ENCODE measurements at regions not wholly inside any gene's neighbourhood (a gene's known extent, or its start where the extent isn't known, plus 50 kb on each side); places are given as distances from the start of the nearest gene placed in this dataset.

DNA sequence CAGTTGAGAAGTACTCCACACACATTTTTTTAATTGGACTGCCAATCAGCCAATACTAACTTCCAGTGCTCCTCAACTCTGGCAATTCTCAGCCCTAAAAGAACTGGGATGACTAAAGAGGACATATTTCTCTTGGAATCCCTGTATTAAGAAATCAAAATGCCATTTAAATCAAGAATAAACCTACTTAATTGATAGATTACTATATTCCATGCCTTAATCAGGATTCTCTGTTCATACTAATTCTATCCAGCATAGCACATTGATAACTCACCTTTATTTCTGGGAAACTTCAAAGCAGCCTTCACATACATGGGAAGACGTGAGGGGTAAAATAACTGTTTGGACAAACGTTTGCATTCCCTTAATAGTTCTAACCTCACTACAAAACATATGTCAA is 93.0 kb upstream of the DKK2 start:
- no peak overlapping the region for H3K4me3 ChIP-seq (ENCODE audit: low read length)
- H4K20me1 ChIP-seq (ENCODE audit: insufficient read depth): no peaks in the 10 kb centered on the region
- no peaks in the 10 kb centered on the region for H3F3A ChIP-seq (ENCODE audit: insufficient read depth, low read length, poor library complexity, severe bottlenecking)
- no peaks in the 10 kb centered on the region for H3K36me3 ChIP-seq (ENCODE audit: insufficient read depth, low read length)
- H3K9me3 ChIP-seq (ENCODE audit: low read length): no peaks in the 10 kb centered on the region
- H3K27ac ChIP-seq (ENCODE audit: low read length): no peak overlapping the region
- no peaks in the 10 kb centered on the region for H3K27me3 ChIP-seq (ENCODE audit: insufficient read depth, low read depth, low read length)
- no peaks in the 10 kb centered on the region for H3K9me2 ChIP-seq (ENCODE audit: insufficient read depth, low read length)
- no peak overlapping the region for H2AFZ ChIP-seq (ENCODE audit: low read depth, low read length)
- no peak overlapping the region for H3K4me2 ChIP-seq (ENCODE audit: low read length)
- TF ChIP-seq RAD21 (conservative IDR thresholded peaks at IDR 0.05): no peak
- no peak for TF ChIP-seq SMC3 (conservative IDR thresholded peaks at IDR 0.05; ENCODE audit: poor library complexity)
- no peak for TF ChIP-seq POLR2AphosphoS5 (IDR thresholded peaks at IDR 0.05)
- TF ChIP-seq, protein P1, sequence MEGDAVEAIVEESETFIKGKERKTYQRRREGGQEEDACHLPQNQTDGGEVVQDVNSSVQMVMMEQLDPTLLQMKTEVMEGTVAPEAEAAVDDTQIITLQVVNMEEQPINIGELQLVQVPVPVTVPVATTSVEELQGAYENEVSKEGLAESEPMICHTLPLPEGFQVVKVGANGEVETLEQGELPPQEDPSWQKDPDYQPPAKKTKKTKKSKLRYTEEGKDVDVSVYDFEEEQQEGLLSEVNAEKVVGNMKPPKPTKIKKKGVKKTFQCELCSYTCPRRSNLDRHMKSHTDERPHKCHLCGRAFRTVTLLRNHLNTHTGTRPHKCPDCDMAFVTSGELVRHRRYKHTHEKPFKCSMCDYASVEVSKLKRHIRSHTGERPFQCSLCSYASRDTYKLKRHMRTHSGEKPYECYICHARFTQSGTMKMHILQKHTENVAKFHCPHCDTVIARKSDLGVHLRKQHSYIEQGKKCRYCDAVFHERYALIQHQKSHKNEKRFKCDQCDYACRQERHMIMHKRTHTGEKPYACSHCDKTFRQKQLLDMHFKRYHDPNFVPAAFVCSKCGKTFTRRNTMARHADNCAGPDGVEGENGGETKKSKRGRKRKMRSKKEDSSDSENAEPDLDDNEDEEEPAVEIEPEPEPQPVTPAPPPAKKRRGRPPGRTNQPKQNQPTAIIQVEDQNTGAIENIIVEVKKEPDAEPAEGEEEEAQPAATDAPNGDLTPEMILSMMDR (IDR thresholded peaks at IDR 0.05; ENCODE audit: poor library complexity, severe bottlenecking): no peak
- TF ChIP-seq MXI1 (conservative IDR thresholded peaks at IDR 0.05; ENCODE audit: poor library complexity, severe bottlenecking): no peak
- TF ChIP-seq, protein P2, sequence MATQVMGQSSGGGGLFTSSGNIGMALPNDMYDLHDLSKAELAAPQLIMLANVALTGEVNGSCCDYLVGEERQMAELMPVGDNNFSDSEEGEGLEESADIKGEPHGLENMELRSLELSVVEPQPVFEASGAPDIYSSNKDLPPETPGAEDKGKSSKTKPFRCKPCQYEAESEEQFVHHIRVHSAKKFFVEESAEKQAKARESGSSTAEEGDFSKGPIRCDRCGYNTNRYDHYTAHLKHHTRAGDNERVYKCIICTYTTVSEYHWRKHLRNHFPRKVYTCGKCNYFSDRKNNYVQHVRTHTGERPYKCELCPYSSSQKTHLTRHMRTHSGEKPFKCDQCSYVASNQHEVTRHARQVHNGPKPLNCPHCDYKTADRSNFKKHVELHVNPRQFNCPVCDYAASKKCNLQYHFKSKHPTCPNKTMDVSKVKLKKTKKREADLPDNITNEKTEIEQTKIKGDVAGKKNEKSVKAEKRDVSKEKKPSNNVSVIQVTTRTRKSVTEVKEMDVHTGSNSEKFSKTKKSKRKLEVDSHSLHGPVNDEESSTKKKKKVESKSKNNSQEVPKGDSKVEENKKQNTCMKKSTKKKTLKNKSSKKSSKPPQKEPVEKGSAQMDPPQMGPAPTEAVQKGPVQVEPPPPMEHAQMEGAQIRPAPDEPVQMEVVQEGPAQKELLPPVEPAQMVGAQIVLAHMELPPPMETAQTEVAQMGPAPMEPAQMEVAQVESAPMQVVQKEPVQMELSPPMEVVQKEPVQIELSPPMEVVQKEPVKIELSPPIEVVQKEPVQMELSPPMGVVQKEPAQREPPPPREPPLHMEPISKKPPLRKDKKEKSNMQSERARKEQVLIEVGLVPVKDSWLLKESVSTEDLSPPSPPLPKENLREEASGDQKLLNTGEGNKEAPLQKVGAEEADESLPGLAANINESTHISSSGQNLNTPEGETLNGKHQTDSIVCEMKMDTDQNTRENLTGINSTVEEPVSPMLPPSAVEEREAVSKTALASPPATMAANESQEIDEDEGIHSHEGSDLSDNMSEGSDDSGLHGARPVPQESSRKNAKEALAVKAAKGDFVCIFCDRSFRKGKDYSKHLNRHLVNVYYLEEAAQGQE (IDR thresholded peaks at IDR 0.05; ENCODE audit: borderline replicate concordance): no peak
- no peak for TF ChIP-seq EP300 (conservative IDR thresholded peaks at IDR 0.05; ENCODE audit: poor library complexity, severe bottlenecking)
- TF ChIP-seq EZH2 (IDR thresholded peaks at IDR 0.05; ENCODE audit: borderline replicate concordance, insufficient read depth, low read length, poor library complexity, severe bottlenecking): no peak
- TF ChIP-seq TAF1 (IDR thresholded peaks at IDR 0.05; ENCODE audit: low read depth): no peak
- no peaks in the 10 kb centered on the region for H3K79me2 ChIP-seq (replicated peaks; ENCODE audit: insufficient read depth, low read length)
- no peak overlapping the region for H3K9ac ChIP-seq (ENCODE audit: low read length)

DNA sequence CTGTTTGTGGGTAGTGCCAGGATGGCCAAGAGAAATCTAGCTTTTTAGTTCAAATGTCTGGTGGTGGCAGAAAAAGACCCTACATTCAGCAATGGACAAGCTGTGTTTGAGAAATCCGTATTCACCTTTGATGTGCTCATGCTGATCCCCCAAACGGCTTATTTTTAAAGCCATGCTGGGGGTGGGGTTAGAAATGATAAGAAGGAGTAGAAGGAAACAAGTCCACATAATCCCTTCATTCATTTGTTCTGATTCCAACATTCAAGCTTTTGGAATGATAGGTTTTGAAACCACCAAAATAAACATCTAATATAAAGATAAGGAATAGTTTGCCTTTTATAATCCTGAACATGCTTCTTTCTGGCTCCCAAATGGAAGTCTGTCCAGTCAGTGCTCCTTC is 92.0 kb upstream of the DKK2 start:
- Histone ChIP-seq H3F3A (ENCODE audit: insufficient read depth, low read length, poor library complexity, severe bottlenecking) (no peaks in the 10 kb centered on the region), H3K27me3 (ENCODE audit: insufficient read depth, low read depth, low read length) (no peaks in the 10 kb centered on the region), H3K36me3 (ENCODE audit: insufficient read depth, low read length) (no peaks in the 10 kb centered on the region), H3K9ac (ENCODE audit: low read length) (no peak overlapping the region), H3K4me2 (ENCODE audit: low read length) (no peak overlapping the region), H3K9me3 (ENCODE audit: low read length) (no peaks in the 10 kb centered on the region), H3K4me3 (ENCODE audit: low read length) (no peak overlapping the region), H3K27ac (ENCODE audit: low read length) (no peak overlapping the region), H3K9me2 (ENCODE audit: insufficient read depth, low read length) (no peaks in the 10 kb centered on the region), H4K20me1 (ENCODE audit: insufficient read depth) (no peaks in the 10 kb centered on the region), H3K79me2 (replicated peaks; ENCODE audit: insufficient read depth, low read length) (no peaks in the 10 kb centered on the region), H2AFZ (ENCODE audit: low read depth, low read length) (no peak overlapping the region)
- TF ChIP-seq TAF1 (IDR thresholded peaks at IDR 0.05; ENCODE audit: low read depth) (no peak), MXI1 (conservative IDR thresholded peaks at IDR 0.05; ENCODE audit: poor library complexity, severe bottlenecking) (no peak)
- TF ChIP-seq, protein P1 (IDR thresholded peaks at IDR 0.05; ENCODE audit: poor library complexity, severe bottlenecking): no peak

Data from neural cell (in vitro differentiated cells).